ELR (cell line): ENCODE measurements at regions not wholly inside any gene's neighbourhood (a gene's known extent, or its start where the extent isn't known, plus 50 kb on each side); places are given as distances from the start of the nearest gene placed in this dataset.

Source experiments
- DNase-seq: peaks from one replicate; pipeline ENCODE4 v3.0.0-alpha.2; 2015; ENCODE audit warnings: low read depth

DNA sequence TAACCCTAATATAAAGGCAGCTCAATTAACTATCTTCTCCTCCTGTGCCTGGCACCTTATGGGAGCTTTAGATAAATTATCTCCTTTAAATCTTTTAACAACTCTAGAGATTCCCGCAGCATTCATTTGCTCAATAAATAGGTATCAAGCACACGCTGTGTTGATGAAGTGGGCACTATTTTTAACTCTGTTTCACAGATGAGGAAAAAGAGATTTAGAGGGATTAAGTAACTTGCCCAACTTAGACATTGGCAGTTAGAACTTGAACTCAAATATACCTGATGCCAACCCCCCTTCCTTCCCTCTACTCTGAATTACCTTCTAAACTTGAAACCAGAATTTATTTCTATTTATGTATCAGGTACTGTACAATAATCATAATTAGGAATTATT lies 112.4 kb downstream of the SH3TC2 start:
- DNase-seq: no peak

DNA sequence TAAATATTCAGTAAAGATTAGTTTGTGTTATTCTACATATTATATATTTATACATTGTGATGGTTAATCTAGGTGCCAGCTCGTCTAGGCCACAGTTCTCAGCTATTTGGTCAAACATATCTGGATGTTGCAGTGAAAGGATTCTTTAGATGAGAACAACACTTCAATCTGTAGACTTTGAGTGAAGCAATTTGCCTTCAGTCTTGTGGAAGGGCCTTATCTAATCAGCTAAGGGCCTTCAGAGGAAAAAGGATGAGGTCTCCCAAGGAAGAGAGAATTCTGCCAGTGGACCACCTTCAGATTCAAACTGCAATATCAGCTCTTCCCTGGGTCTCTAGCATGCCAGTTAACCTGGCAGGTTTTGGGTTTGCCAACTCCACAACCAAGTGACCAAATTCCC lies 112.0 kb downstream of the SH3TC2 start:
- DNase-seq: no peak

GRCh38 chr5:148951612-148952011 lies 111.2 kb downstream of the SH3TC2 start:
- DNase-seq: no peak

DNA sequence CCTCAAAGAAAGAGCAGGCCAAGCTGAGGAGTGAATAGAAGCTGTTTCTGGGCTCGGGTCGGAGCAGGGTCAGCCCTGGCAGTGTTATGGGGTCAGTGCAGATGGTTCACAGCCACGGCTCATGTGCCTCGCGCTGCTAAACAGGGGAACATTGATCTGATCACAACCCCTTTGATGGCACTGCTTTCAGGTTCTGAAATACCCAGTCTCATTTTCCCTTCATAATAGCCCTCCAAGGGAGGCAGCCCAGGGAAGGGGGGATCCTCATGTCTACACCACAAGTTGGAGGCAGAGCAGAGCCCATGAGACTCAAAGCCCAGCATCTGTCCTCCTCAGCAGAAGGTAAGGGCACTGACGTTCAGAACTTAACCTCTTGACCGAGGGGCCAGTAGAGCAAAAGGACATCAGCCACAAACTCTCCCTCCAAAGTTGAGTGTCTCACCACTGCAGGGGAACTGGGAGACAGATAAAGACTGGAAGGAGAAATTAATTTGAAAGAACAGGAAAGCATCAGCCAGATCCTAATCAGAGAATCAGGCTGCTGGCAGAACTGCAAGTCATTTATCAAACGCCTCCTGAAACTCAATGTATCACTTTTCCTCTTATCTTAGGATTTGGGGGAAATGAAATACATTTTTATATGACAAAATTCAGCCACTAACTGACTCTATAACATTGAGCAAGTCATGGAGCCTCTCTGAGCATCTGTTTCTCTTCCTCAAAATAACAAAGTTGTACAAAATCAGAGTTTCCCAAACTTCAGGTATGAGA lies 110.6 kb downstream of the SH3TC2 start:
- no peak for DNase-seq

- DNase-seq: no peak
Observed at GRCh38 chr5:148953711-148954110, 109.2 kb downstream of the SH3TC2 start.
